Upper lobe of right lung (tissue), 1 donor: ENCODE measurements at regions not wholly inside any gene's neighbourhood (a gene's known extent, or its start where the extent isn't known, plus 50 kb on each side); places are given as distances from the start of the nearest gene placed in this dataset.

Source experiments
- ATAC-seq: fragments of 200-7000 bp; cut with Tn5 transposase; one replicate; pipeline ENCODE4 v1.9.1; 2020; ENCODE audit warnings: mild to moderate bottlenecking, moderate library complexity
- DNase-seq: peaks from one replicate; pipeline ENCODE4 v3.0.0-alpha.2; 2020
- H3K27ac ChIP-seq: fragments of 200-600 bp; one replicate; pipeline ENCODE4 v1.8.0; 2022
- H3K27me3 ChIP-seq: fragments of 200-600 bp; one replicate; pipeline ENCODE4 v1.8.0; 2022; ENCODE audit warnings: mild to moderate bottlenecking
- H3K36me3 ChIP-seq: fragments of 200-600 bp; one replicate; pipeline ENCODE4 v1.8.0; 2022
- H3K4me1 ChIP-seq: fragments of 200-600 bp; one replicate; pipeline ENCODE4 v1.8.0; 2022
- H3K4me3 ChIP-seq: fragments of 200-600 bp; one replicate; pipeline ENCODE4 v1.8.0; 2022; ENCODE audit warnings: mild to moderate bottlenecking
- H3K9me3 ChIP-seq: fragments of 200-600 bp; one replicate; pipeline ENCODE4 v1.8.0; 2022
- CTCF ChIP-seq: fragments of 200-600 bp; IDR thresholded peaks from one replicate; pipeline ENCODE4 v1.8.0; 2022; ENCODE audit warnings: antibody characterized with exemption
- intact Hi-C: fragments of 100-400 bp; cut with DNase I; formaldehyde crosslinking; loops from one replicate; pipeline ENCODE4 v1.11.0; 2022
- donor health status: DM: no; HTN: yes; CAD: no; lungs with severe emphysema.

GRCh38 chr2:186205254-186205911, 280.7 kb upstream of the ZC3H15 start:
- no peak overlapping the region for H3K4me3 ChIP-seq
- no peaks in the 10 kb centered on the region for H3K36me3 ChIP-seq
- TF ChIP-seq CTCF: no peak
- ATAC-seq: no peak
- no peaks in the 10 kb centered on the region for H3K4me1 ChIP-seq
- no peak overlapping the region for H3K27ac ChIP-seq
- DNase-seq: no peak
- no peaks in the 10 kb centered on the region for H3K9me3 ChIP-seq
- H3K27me3 ChIP-seq: no peaks in the 10 kb centered on the region
- intact Hi-C loops: no loop called here

GRCh38 chr2:186209532-186209931, 276.5 kb upstream of the ZC3H15 start:
- intact Hi-C loops: no loop called here
- Histone ChIP-seq H3K27ac (no peak overlapping the region), H3K27me3 (no peaks in the 10 kb centered on the region), H3K9me3 (no peaks in the 10 kb centered on the region), H3K36me3 (no peaks in the 10 kb centered on the region), H3K4me1 (no peaks in the 10 kb centered on the region), H3K4me3 (no peak overlapping the region)
- TF ChIP-seq CTCF: no peak
- DNase-seq: no peak
- ATAC-seq: no peak

- Histone ChIP-seq H3K36me3 (no peaks in the 10 kb centered on the region), H3K9me3 (no peaks in the 10 kb centered on the region), H3K4me3 (no peak overlapping the region), H3K27ac (no peak overlapping the region), H3K4me1 (no peaks in the 10 kb centered on the region), H3K27me3 (no peaks in the 10 kb centered on the region)
- no peak for ATAC-seq
- intact Hi-C loops: no loop called here
- no peak for TF ChIP-seq CTCF
- DNase-seq: no peak
Measured at GRCh38 chr2:186220409-186220808, 265.7 kb upstream of the ZC3H15 start.

GRCh38 chr2:186229265-186229664, 256.8 kb upstream of the ZC3H15 start:
- H3K4me3 ChIP-seq: no peak overlapping the region
- H3K4me1 ChIP-seq: no peaks in the 10 kb centered on the region
- H3K27me3 ChIP-seq: no peaks in the 10 kb centered on the region
- ATAC-seq (no peak), DNase-seq (no peak)
- intact Hi-C loops: no loop called here
- H3K9me3 ChIP-seq: peaks cover 36% of the 10 kb centered on the region
- no peak for TF ChIP-seq CTCF
- no peak overlapping the region for H3K27ac ChIP-seq
- no peaks in the 10 kb centered on the region for H3K36me3 ChIP-seq

GRCh38 chr2:186241874-186242273, 244.2 kb upstream of the ZC3H15 start:
- intact Hi-C loops: no loop called here
- no peaks in the 10 kb centered on the region for H3K27me3 ChIP-seq
- no peak overlapping the region for H3K4me3 ChIP-seq
- no peak for ATAC-seq
- no peaks in the 10 kb centered on the region for H3K9me3 ChIP-seq
- DNase-seq: no peak
- no peaks in the 10 kb centered on the region for H3K4me1 ChIP-seq
- no peak overlapping the region for H3K27ac ChIP-seq
- no peak for TF ChIP-seq CTCF
- H3K36me3 ChIP-seq: no peaks in the 10 kb centered on the region

GRCh38 chr2:186254759-186255158, 231.3 kb upstream of the ZC3H15 start:
- H3K4me1 ChIP-seq: no peaks in the 10 kb centered on the region
- no peak overlapping the region for H3K27ac ChIP-seq
- H3K27me3 ChIP-seq: no peaks in the 10 kb centered on the region
- DNase-seq: no peak
- TF ChIP-seq CTCF: no peak
- ATAC-seq: no peak
- intact Hi-C loops: no loop called here
- no peak overlapping the region for H3K4me3 ChIP-seq
- H3K36me3 ChIP-seq: no peaks in the 10 kb centered on the region
- no peaks in the 10 kb centered on the region for H3K9me3 ChIP-seq
